HCT116 (cell line): ENCODE measurements at regions not wholly inside any gene's neighbourhood (a gene's known extent, or its start where the extent isn't known, plus 50 kb on each side); places are given as distances from the start of the nearest gene placed in this dataset.

Experiments used
- ATAC-seq: fragments of 200-7000 bp; cut with Tn5 transposase; 2 replicates; pipeline ENCODE4 v1.9.1; 2020; ENCODE audit warnings: mild to moderate bottlenecking, moderate library complexity
- BruUV-seq: library from RNA; stranded (reverse); fragments of 400-500 nt; replicated peaks from 2 replicates; lab custom pipeline; 2021; lab: Mats Ljungman, UMichigan
- CTCF ChIA-PET: fragments of 300-600 bp; sonication (Branson Sonifier 250); formaldehyde crosslinking; loops from one replicate; lab custom pipeline; 2021; ENCODE audit warnings: antibody characterized with exemption; lab: Charles Lee
- POLR2A ChIA-PET: fragments of 300-600, 350-600 bp; sonication (Branson Sonifier 250); formaldehyde crosslinking; loops from one replicate; lab custom pipeline; 2021; ENCODE audit warnings: antibody characterized with exemption; lab: Charles Lee
- RAD21 ChIA-PET, 2 experiments: fragments of 300-600 bp; sonication (Branson Sonifier 250); formaldehyde crosslinking; loops; one replicate each; lab custom pipeline; 2023; ENCODE audit warnings: low total read pairs in 2 of 2; ENCODE audit not compliant: uncharacterized antibody in 2 of 2, unreplicated experiment in 2 of 2, low non-redundant PET in 1 of 2; lab: Charles Lee
- DNase-seq: peaks from one replicate; pipeline ENCODE4 v3.0.0-alpha.2; 2010; ENCODE audit warnings: low read depth, low spot score
- H2AFZ ChIP-seq: fragments of 200-600 bp; shearing (Covaris generic), sonication (generic); 2 replicates; pipeline ENCODE4 v1.6.1; 2017; ENCODE audit warnings: low read depth, mixed run types, mixed read lengths, antibody characterized with exemption, low read length; ENCODE audit not compliant: poor library complexity, severe bottlenecking
- H3K27ac ChIP-seq: 2 replicates; pipeline ENCODE4 v1.5.1; 2012; ENCODE audit warnings: low read depth, low read length
- H3K27me3 ChIP-seq: fragments of 200-600 bp; sonication (generic); 2 replicates; pipeline ENCODE4 v1.6.1; 2016; ENCODE audit warnings: mixed run types, low read length, mixed read lengths; ENCODE audit not compliant: insufficient read depth
- H3K36me3 ChIP-seq, 2 experiments: fragments of 200-500 bp in 1 of 2; fragments of 200-600 bp in 1 of 2; sonication (Bioruptor generic) in 1 of 2; sonication (generic) in 1 of 2; 2 replicates each; pipeline versions ENCODE4 v1.5.1 to v1.6.1; 2014 to 2016; ENCODE audit warnings: low read length in 2 of 2, inconsistent platforms in 1 of 2, mixed read lengths in 1 of 2, mixed run types in 1 of 2; ENCODE audit not compliant: insufficient read depth in 2 of 2, control insufficient read depth in 1 of 2
- H3K4me1 ChIP-seq, 2 experiments: fragments of 200-600 bp in 1 of 2; sonication (generic) in 1 of 2; 2 replicates each; pipeline versions ENCODE4 v1.5.1 to v1.6.1; 2012 to 2017; ENCODE audit warnings: low read length in 2 of 2, inconsistent platforms in 1 of 2, mild to moderate bottlenecking in 1 of 2, mixed read lengths in 1 of 2, mixed run types in 1 of 2, moderate library complexity in 1 of 2; ENCODE audit not compliant: insufficient read depth in 2 of 2, control insufficient read depth in 1 of 2
- H3K4me2 ChIP-seq: fragments of 200-600 bp; sonication (generic); 2 replicates; pipeline ENCODE4 v1.6.1; 2017; ENCODE audit warnings: mixed run types, low read length, mixed read lengths
- H3K4me3 ChIP-seq, 2 experiments: fragments of 200-600 bp in 1 of 2; sonication (generic) in 1 of 2; replicated peaks in 1 of 2; 2 replicates each; pipeline ENCODE4 v1.5.1; 2011 to 2016; ENCODE audit warnings: low read length in 2 of 2, control low read depth in 1 of 2, low read depth in 1 of 2, mild to moderate bottlenecking in 1 of 2, mixed read lengths in 1 of 2, mixed run types in 1 of 2
- H3K79me2 ChIP-seq: fragments of 200-600 bp; sonication (generic); 2 replicates; pipeline ENCODE4 v1.6.1; 2017; ENCODE audit warnings: mild to moderate bottlenecking, mixed run types, low read length, moderate library complexity, mixed read lengths; ENCODE audit not compliant: insufficient read depth
- H3K9ac ChIP-seq: fragments of 200-600 bp; sonication (generic); 2 replicates; pipeline ENCODE4 v1.6.1; 2016; ENCODE audit warnings: low read length, mixed read lengths
- H3K9me2 ChIP-seq: fragments of 200-600 bp; sonication (generic), shearing (Covaris generic); 2 replicates; pipeline ENCODE4 v1.6.1; 2017; ENCODE audit warnings: mixed run types, mild to moderate bottlenecking, moderate library complexity; ENCODE audit not compliant: insufficient read depth
- H3K9me3 ChIP-seq, 2 experiments: fragments of 200-500 bp in 1 of 2; fragments of 200-600 bp in 1 of 2; sonication (Bioruptor generic) in 1 of 2; sonication (generic) in 1 of 2; 2 replicates each; pipeline ENCODE4 v1.6.1; 2014 to 2017; ENCODE audit warnings: low read length in 2 of 2, mixed read lengths in 2 of 2, inconsistent platforms in 1 of 2, low read depth in 1 of 2, mild to moderate bottlenecking in 1 of 2, mixed run types in 1 of 2, moderate library complexity in 1 of 2; ENCODE audit not compliant: control insufficient read depth in 1 of 2, insufficient read depth in 1 of 2
- H4K20me1 ChIP-seq: fragments of 200-600 bp; sonication (generic), shearing (Covaris generic); 2 replicates; pipeline ENCODE4 v1.6.1; 2017; ENCODE audit warnings: mixed run types, mild to moderate bottlenecking, moderate library complexity; ENCODE audit not compliant: insufficient read depth
- ATF3 ChIP-seq: IDR thresholded peaks from 2 replicates; pipeline ENCODE4 v1.6.1; 2012
- CBX3 ChIP-seq: IDR thresholded peaks from 2 replicates; pipeline ENCODE4 v1.6.1; 2012; ENCODE audit warnings: low read depth
- CEBPB ChIP-seq: IDR thresholded peaks from 2 replicates; pipeline ENCODE4 v1.6.1; 2012; ENCODE audit warnings: low read depth
- EGR1 ChIP-seq: IDR thresholded peaks from 2 replicates; pipeline ENCODE4 v1.6.1; 2012; ENCODE audit warnings: low read depth
- ELF1 ChIP-seq: IDR thresholded peaks from 2 replicates; pipeline ENCODE4 v1.6.1; 2012; ENCODE audit warnings: low read depth, borderline replicate concordance
- EZH2 ChIP-seq: fragments of 200-600 bp; sonication (generic); IDR thresholded peaks from 2 replicates; pipeline ENCODE4 v1.6.1; 2017; ENCODE audit warnings: antibody characterized with exemption, mixed run types
- EZH2phosphoT487 ChIP-seq: fragments of 200-600 bp; IDR thresholded peaks from 2 replicates; pipeline ENCODE4 v1.6.1; 2018; ENCODE audit warnings: antibody characterized with exemption, borderline replicate concordance
- FOSL1 ChIP-seq: IDR thresholded peaks from 2 replicates; pipeline ENCODE4 v1.6.1; 2012; ENCODE audit warnings: low read depth
- JUND ChIP-seq: IDR thresholded peaks from 2 replicates; pipeline ENCODE4 v1.6.1; 2012
- POLR2A ChIP-seq: IDR thresholded peaks from 2 replicates; pipeline ENCODE4 v1.7.0; 2011; ENCODE audit warnings: borderline replicate concordance; ENCODE audit not compliant: insufficient read depth, insufficient read length; ENCODE audit errors: extremely low read depth
- POLR2AphosphoS5 ChIP-seq: IDR thresholded peaks from 2 replicates; pipeline ENCODE4 v1.6.1; 2011; ENCODE audit warnings: mild to moderate bottlenecking, low read depth, low read length, moderate library complexity
- RAD21 ChIP-seq: IDR thresholded peaks from 2 replicates; pipeline ENCODE4 v1.6.1; 2012; ENCODE audit warnings: low read depth, mild to moderate bottlenecking
- SIN3A ChIP-seq: IDR thresholded peaks from 2 replicates; pipeline ENCODE4 v1.6.1; 2012; ENCODE audit warnings: low read depth
- SRF ChIP-seq: IDR thresholded peaks from 2 replicates; pipeline ENCODE4 v1.6.1; 2012; ENCODE audit warnings: low read depth
- TCF7L2 ChIP-seq: IDR thresholded peaks from 2 replicates; pipeline ENCODE4 v1.7.0; 2011; ENCODE audit warnings: borderline replicate concordance, inconsistent platforms; ENCODE audit not compliant: insufficient read depth, insufficient read length; ENCODE audit errors: extremely low read depth
- YY1 ChIP-seq: IDR thresholded peaks from 2 replicates; pipeline ENCODE4 v1.6.1; 2011; ENCODE audit warnings: low read length, low read depth, moderate library complexity, mild to moderate bottlenecking; ENCODE audit not compliant: insufficient replicate concordance; ENCODE audit errors: extremely low read depth
- ZFX ChIP-seq: fragments of 450-650 bp; IDR thresholded peaks from 2 replicates; pipeline ENCODE4 v1.6.1; 2017
- intact Hi-C: fragments of 100-400 bp; cut with micrococcal nuclease; formaldehyde crosslinking; loops from 2 replicates; pipeline ENCODE4 v1.10.0; 2022
- TF ChIP-seq, protein P1 (sequence below): IDR thresholded peaks from 2 replicates; pipeline ENCODE4 v1.6.1; 2011; ENCODE audit warnings: mild to moderate bottlenecking, low read length, moderate library complexity; ENCODE audit not compliant: insufficient replicate concordance; ENCODE audit errors: extremely low read depth
- TF ChIP-seq, protein P2 (sequence below): IDR thresholded peaks from 2 replicates; pipeline ENCODE4 v1.6.1; 2012
- TF ChIP-seq, protein P3 (sequence below), 3 experiments: fragments of 200-600 bp in 1 of 3; sonication (generic) in 1 of 3; IDR thresholded peaks in 2 of 3; conservative IDR thresholded peaks in 1 of 3; 2 replicates each; pipeline ENCODE4 v1.5.1; 2012 to 2017; ENCODE audit warnings: low read depth in 2 of 3, low read length in 2 of 3, antibody characterized with exemption in 1 of 3, borderline replicate concordance in 1 of 3, control low read depth in 1 of 3, mild to moderate bottlenecking in 1 of 3, mixed read lengths in 1 of 3, mixed run types in 1 of 3, moderate library complexity in 1 of 3; ENCODE audit not compliant: insufficient read depth in 1 of 3

DNA sequence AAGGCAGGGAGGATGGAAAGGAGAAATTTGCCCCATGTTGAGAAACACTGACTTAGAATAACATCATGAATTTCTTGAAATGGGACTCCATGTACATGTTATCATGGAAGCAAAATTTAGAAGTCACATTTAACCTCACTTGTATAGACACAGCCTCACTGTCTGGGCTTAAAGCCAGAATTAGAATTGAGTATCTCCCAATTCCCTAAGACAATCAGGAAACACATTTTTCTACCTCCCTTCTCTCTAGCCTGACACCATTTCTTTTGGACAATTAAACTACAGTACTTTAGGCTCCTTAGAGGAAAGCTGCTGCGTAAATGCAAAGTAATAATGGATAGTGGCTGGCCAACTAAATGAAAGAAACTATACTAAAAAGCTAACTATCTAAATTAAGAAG is 795.5 kb downstream of the C12orf50 start (continued):
- TF ChIP-seq, protein P1, sequence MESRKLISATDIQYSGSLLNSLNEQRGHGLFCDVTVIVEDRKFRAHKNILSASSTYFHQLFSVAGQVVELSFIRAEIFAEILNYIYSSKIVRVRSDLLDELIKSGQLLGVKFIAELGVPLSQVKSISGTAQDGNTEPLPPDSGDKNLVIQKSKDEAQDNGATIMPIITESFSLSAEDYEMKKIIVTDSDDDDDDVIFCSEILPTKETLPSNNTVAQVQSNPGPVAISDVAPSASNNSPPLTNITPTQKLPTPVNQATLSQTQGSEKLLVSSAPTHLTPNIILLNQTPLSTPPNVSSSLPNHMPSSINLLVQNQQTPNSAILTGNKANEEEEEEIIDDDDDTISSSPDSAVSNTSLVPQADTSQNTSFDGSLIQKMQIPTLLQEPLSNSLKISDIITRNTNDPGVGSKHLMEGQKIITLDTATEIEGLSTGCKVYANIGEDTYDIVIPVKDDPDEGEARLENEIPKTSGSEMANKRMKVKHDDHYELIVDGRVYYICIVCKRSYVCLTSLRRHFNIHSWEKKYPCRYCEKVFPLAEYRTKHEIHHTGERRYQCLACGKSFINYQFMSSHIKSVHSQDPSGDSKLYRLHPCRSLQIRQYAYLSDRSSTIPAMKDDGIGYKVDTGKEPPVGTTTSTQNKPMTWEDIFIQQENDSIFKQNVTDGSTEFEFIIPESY = no peak
- TF ChIP-seq EGR1 (no peak), ELF1 (no peak), JUND (no peak), ATF3 (no peak), RAD21 (no peak), ZFX (no peak), CBX3 (no peak), POLR2AphosphoS5 (no peak), SRF (no peak)
- TF ChIP-seq, protein P2, sequence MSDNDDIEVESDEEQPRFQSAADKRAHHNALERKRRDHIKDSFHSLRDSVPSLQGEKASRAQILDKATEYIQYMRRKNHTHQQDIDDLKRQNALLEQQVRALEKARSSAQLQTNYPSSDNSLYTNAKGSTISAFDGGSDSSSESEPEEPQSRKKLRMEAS = no peak

DNA sequence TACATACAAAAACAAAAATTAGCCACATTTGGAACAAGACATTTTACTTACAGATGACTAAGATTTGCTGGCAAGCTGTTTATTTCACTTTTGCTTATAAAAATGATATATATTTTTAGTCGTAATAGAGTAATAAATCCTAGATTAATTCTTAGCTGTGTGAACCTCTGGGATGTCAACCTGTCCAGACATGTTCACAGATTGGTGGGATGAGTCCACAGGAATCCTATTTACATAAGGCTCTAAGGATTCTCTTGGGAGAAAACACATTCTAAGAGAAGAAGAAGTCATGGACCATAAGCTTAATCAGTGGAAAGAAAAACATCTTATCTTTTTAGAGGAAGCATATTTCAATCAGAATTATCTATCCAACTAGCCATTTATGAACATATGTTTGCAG is 797.4 kb downstream of the C12orf50 start:
- no peak overlapping the region for H3K4me2 ChIP-seq
- H3K9ac ChIP-seq = no peak overlapping the region
- no peak overlapping the region for H2AFZ ChIP-seq
- no peak overlapping the region for H3K27ac ChIP-seq
- ChIA-PET CTCF (no interaction called here), POLR2A (no interaction called here), RAD21 (no interaction called here)
- no peaks in the 10 kb centered on the region for H3K4me1 ChIP-seq
- no peaks in the 10 kb centered on the region for H3K36me3 ChIP-seq
- H3K9me3 ChIP-seq = no peaks in the 10 kb centered on the region
- intact Hi-C loops = no loop called here
- no peaks in the 10 kb centered on the region for H3K27me3 ChIP-seq
- DNase-seq = no peak
- no peaks in the 10 kb centered on the region for H4K20me1 ChIP-seq
- H3K4me3 ChIP-seq = no peak overlapping the region
- TF ChIP-seq, protein P3, sequence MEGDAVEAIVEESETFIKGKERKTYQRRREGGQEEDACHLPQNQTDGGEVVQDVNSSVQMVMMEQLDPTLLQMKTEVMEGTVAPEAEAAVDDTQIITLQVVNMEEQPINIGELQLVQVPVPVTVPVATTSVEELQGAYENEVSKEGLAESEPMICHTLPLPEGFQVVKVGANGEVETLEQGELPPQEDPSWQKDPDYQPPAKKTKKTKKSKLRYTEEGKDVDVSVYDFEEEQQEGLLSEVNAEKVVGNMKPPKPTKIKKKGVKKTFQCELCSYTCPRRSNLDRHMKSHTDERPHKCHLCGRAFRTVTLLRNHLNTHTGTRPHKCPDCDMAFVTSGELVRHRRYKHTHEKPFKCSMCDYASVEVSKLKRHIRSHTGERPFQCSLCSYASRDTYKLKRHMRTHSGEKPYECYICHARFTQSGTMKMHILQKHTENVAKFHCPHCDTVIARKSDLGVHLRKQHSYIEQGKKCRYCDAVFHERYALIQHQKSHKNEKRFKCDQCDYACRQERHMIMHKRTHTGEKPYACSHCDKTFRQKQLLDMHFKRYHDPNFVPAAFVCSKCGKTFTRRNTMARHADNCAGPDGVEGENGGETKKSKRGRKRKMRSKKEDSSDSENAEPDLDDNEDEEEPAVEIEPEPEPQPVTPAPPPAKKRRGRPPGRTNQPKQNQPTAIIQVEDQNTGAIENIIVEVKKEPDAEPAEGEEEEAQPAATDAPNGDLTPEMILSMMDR (IDR thresholded peaks at IDR 0.05 in 2 of 3, conservative IDR thresholded peaks at IDR 0.05 in 1 of 3; ENCODE audit: borderline replicate concordance in 1 of 3, insufficient read depth in 1 of 3, low read depth in 2 of 3, low read length in 2 of 3) = no peak
- TF ChIP-seq TCF7L2 = no peak
- no peak for TF ChIP-seq SRF
- no peak for TF ChIP-seq EGR1
- TF ChIP-seq ATF3 = no peak
- no peak for TF ChIP-seq CEBPB
- no peak for TF ChIP-seq ZFX
- TF ChIP-seq RAD21 = no peak
- TF ChIP-seq, protein P2 = no peak
- no peak for TF ChIP-seq EZH2phosphoT487
- no peak for TF ChIP-seq FOSL1
- no peak for TF ChIP-seq EZH2
- no peak for TF ChIP-seq SIN3A
- TF ChIP-seq POLR2A = no peak
- TF ChIP-seq ELF1 = no peak
- no peak for TF ChIP-seq POLR2AphosphoS5
- no peak for TF ChIP-seq YY1
- no peaks in the 10 kb centered on the region for H3K79me2 ChIP-seq
- ATAC-seq = no peak
- no peaks in the 10 kb centered on the region for H3K9me2 ChIP-seq
- no TSS peak for BruUV-seq
